OCI-LY7 (cell line): ENCODE measurements at regions not wholly inside any gene's neighbourhood (a gene's known extent, or its start where the extent isn't known, plus 50 kb on each side); places are given as distances from the start of the nearest gene placed in this dataset.

Source experiments
- BruUV-seq: library from RNA; stranded (reverse); fragments of 400-500 nt; replicated peaks from 2 replicates; lab custom pipeline; 2021; lab: Mats Ljungman, UMichigan
- CTCF ChIA-PET: fragments of 300-600 bp; sonication (Branson Sonifier 250); formaldehyde crosslinking; loops from one replicate; lab custom pipeline; 2022; ENCODE audit warnings: antibody characterized with exemption; ENCODE audit not compliant: unreplicated experiment; lab: Charles Lee
- POLR2A ChIA-PET: fragments of 300-600 bp; sonication (Branson Sonifier 250); formaldehyde crosslinking; loops from one replicate; lab custom pipeline; 2022; ENCODE audit warnings: antibody characterized with exemption; lab: Charles Lee
- DNase-seq: peaks from one replicate; pipeline ENCODE4 v3.0.0-alpha.2; 2015; ENCODE audit warnings: low spot score
- H2AFZ ChIP-seq: fragments of 200-600 bp; sonication (generic), shearing (Covaris generic); 2 replicates; pipeline ENCODE4 v1.6.1; 2014; ENCODE audit warnings: mild to moderate bottlenecking, antibody characterized with exemption, low read length, moderate library complexity
- H3K27ac ChIP-seq: fragments of 200-600 bp; sonication (generic); 2 replicates; pipeline ENCODE4 v1.5.1; 2014; ENCODE audit warnings: mixed run types, low read depth, mild to moderate bottlenecking, moderate library complexity, low read length, inconsistent platforms; ENCODE audit not compliant: poor library complexity, severe bottlenecking
- H3K36me3 ChIP-seq: fragments of 200-600 bp; sonication (generic); 2 replicates; pipeline ENCODE4 v1.6.1; 2014; ENCODE audit warnings: mild to moderate bottlenecking, antibody characterized with exemption, low read length, moderate library complexity, mixed read lengths; ENCODE audit not compliant: insufficient read depth
- H3K4me1 ChIP-seq: fragments of 200-600 bp; sonication (generic); 2 replicates; pipeline ENCODE4 v1.5.1; 2014; ENCODE audit warnings: mild to moderate bottlenecking, low read length; ENCODE audit not compliant: insufficient read depth, poor library complexity, severe bottlenecking
- H3K4me2 ChIP-seq: fragments of 200-600 bp; sonication (generic); 2 replicates; pipeline ENCODE4 v1.6.1; 2014; ENCODE audit warnings: mild to moderate bottlenecking, low read length
- H3K4me3 ChIP-seq: fragments of 200-600 bp; sonication (generic); 2 replicates; pipeline ENCODE4 v1.5.1; 2014; ENCODE audit warnings: mild to moderate bottlenecking, low read depth, low read length; ENCODE audit not compliant: poor library complexity, severe bottlenecking
- H3K79me2 ChIP-seq: fragments of 200-600 bp; sonication (generic); 2 replicates; pipeline ENCODE4 v1.6.1; 2016; ENCODE audit warnings: low read depth, mild to moderate bottlenecking, low read length, moderate library complexity, mixed read lengths; ENCODE audit not compliant: insufficient read depth
- H3K9me2 ChIP-seq: fragments of 200-600 bp; sonication (generic); 2 replicates; pipeline ENCODE4 v1.6.1; 2016; ENCODE audit warnings: mild to moderate bottlenecking, low read length, mixed read lengths; ENCODE audit not compliant: insufficient read depth
- H3K9me3 ChIP-seq: fragments of 200-600 bp; sonication (generic); 2 replicates; pipeline ENCODE4 v1.6.1; 2014; ENCODE audit warnings: mild to moderate bottlenecking, mixed run types, low read length, mixed read lengths
- H4K20me1 ChIP-seq: fragments of 200-600 bp; sonication (generic); 2 replicates; pipeline ENCODE4 v1.6.1; 2014; ENCODE audit warnings: mild to moderate bottlenecking, antibody characterized with exemption, low read length, moderate library complexity, mixed read lengths; ENCODE audit not compliant: insufficient read depth
- EZH2phosphoT487 ChIP-seq: fragments of 200-600 bp; sonication (generic); IDR thresholded peaks from 2 replicates; pipeline ENCODE4 v1.6.1; 2018; ENCODE audit warnings: low read depth, borderline replicate concordance, mild to moderate bottlenecking, mixed run types, antibody characterized with exemption, low read length, moderate library complexity, mixed read lengths
- intact Hi-C: fragments of 100-400 bp; cut with micrococcal nuclease; formaldehyde crosslinking; loops from one replicate; pipeline ENCODE4 v1.10.0; 2022; ENCODE audit not compliant: unreplicated experiment
- TF ChIP-seq, protein P1 (sequence below): fragments of 200-600 bp; sonication (generic); conservative IDR thresholded peaks from 2 replicates; pipeline ENCODE4 v1.5.1; 2014; ENCODE audit warnings: mild to moderate bottlenecking, antibody characterized with exemption, low read length, moderate library complexity, mixed read lengths

DNA sequence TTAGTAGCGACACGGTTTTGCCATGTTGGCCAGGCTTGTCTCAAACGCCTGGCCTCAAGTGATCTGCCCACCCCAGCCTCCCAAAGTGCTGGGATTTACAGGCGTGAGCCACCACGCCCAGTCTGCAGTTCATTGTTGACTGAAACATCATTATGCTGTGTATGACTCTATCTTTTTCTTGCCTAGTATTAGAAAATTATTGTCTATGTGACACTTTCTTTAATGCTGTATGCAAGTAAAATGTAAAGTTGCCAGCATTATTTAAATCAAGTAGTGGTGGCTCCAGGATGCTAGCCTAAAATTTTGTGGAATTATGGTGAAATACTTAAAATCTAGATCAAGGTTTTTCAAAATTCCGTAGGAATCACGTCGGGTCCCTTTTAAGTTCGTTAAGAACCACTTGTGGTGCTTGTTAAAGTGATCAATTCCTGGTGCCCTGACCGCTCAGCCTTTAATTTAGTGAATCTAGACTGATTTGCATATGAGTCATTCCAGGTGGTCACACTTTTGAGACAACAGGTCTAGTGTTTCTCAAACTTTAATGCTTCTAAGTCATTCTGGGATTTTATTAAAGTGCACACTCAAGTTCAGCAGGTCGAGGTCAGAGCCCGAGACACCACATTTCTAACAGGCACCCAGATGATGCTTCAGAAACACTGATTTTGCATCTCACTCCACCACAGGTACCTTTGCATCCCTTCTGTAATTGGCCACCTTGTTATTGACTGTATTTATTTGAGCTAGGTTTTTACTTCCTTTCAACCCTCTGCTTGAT, 132.6 kb upstream of the MTHFD1L start:
- ChIA-PET POLR2A (interaction anchor here (0.9 to 1.9 kb wide), 4 partner anchors 8 to 134 kb away, joined by 3 to 5 read pairs (median 3); no protein-coding TSS in a partner anchor), CTCF (no interaction called here)
- Histone ChIP-seq H4K20me1 (no peaks in the 10 kb centered on the region), H3K4me1 (peaks cover 14% of the 10 kb centered on the region), H3K4me2 (no peak overlapping the region), H3K79me2 (no peaks in the 10 kb centered on the region), H3K4me3 (no peak overlapping the region), H3K9me3 (no peaks in the 10 kb centered on the region), H3K36me3 (peaks cover 7% of the 10 kb centered on the region; the same call in 1 of the 2 replicates), H3K27ac (no peak overlapping the region), H3K9me2 (no peaks in the 10 kb centered on the region), H2AFZ (no peak overlapping the region)
- BruUV-seq: no TSS peak
- TF ChIP-seq, protein P1, sequence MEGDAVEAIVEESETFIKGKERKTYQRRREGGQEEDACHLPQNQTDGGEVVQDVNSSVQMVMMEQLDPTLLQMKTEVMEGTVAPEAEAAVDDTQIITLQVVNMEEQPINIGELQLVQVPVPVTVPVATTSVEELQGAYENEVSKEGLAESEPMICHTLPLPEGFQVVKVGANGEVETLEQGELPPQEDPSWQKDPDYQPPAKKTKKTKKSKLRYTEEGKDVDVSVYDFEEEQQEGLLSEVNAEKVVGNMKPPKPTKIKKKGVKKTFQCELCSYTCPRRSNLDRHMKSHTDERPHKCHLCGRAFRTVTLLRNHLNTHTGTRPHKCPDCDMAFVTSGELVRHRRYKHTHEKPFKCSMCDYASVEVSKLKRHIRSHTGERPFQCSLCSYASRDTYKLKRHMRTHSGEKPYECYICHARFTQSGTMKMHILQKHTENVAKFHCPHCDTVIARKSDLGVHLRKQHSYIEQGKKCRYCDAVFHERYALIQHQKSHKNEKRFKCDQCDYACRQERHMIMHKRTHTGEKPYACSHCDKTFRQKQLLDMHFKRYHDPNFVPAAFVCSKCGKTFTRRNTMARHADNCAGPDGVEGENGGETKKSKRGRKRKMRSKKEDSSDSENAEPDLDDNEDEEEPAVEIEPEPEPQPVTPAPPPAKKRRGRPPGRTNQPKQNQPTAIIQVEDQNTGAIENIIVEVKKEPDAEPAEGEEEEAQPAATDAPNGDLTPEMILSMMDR: no peak
- TF ChIP-seq EZH2phosphoT487: no peak
- no peak for DNase-seq
- intact Hi-C loops: no loop called here

DNA sequence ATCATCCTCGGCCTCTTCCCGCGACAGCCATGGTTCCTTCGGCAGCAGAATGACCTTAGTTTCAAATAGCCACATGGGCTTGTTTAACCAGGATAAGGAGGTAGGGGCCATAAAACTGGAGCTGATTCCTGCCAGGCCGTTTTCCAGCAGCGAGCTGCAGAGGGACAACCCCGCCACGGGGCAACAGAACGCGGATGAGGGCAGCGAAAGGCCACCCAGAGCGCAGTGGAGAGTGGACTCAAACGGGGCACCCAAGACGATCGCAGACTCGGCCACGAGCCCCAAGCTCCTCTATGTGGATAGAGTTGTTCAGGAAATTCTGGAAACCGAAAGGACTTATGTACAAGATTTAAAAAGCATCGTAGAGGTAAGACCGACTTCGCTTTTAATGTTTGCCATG, 131.8 kb upstream of the MTHFD1L start:
- Histone ChIP-seq H3K36me3 (peaks cover 7% of the 10 kb centered on the region; the same call in 1 of the 2 replicates), H4K20me1 (no peaks in the 10 kb centered on the region), H3K9me2 (no peaks in the 10 kb centered on the region), H3K9me3 (no peaks in the 10 kb centered on the region), H3K4me1 (peaks cover 14% of the 10 kb centered on the region), H3K4me3 (no peak overlapping the region), H3K4me2 (no peak overlapping the region), H3K27ac (no peak overlapping the region), H3K79me2 (no peaks in the 10 kb centered on the region), H2AFZ (no peak overlapping the region)
- ChIA-PET POLR2A (interaction anchor here (0.9 to 1.9 kb wide), 4 partner anchors 9 to 134 kb away, joined by 3 to 5 read pairs (median 3); no protein-coding TSS in a partner anchor), CTCF (no interaction called here)
- intact Hi-C loops: no loop called here
- DNase-seq: no peak
- no peak for TF ChIP-seq EZH2phosphoT487
- TF ChIP-seq, protein P1: no peak
- no TSS peak for BruUV-seq

GRCh38 chr6:150734235-150734634, 131.3 kb upstream of the MTHFD1L start:
- H3K9me2 ChIP-seq: no peaks in the 10 kb centered on the region
- no peak overlapping the region for H3K27ac ChIP-seq
- H3K79me2 ChIP-seq: no peaks in the 10 kb centered on the region
- H3K4me1 ChIP-seq: peaks cover 13% of the 10 kb centered on the region
- no peak overlapping the region for H3K4me3 ChIP-seq
- H3K4me2 ChIP-seq: no peak overlapping the region
- peaks cover 7% of the 10 kb centered on the region; the same call in 1 of the 2 replicates for H3K36me3 ChIP-seq
- intact Hi-C loops: no loop called here
- DNase-seq: no peak
- no peaks in the 10 kb centered on the region for H3K9me3 ChIP-seq
- BruUV-seq: no TSS peak
- H2AFZ ChIP-seq: no peak overlapping the region
- ChIA-PET CTCF (no interaction called here), POLR2A (interaction anchor here (0.7 to 1.9 kb wide), 4 partner anchors 11 to 25 kb away, joined by 3 to 5 read pairs (median 4); no protein-coding TSS in a partner anchor)
- H4K20me1 ChIP-seq: no peaks in the 10 kb centered on the region
- no peak for TF ChIP-seq EZH2phosphoT487
- TF ChIP-seq, protein P1: no peak
